ENCODE measurements at regions not wholly inside any gene's neighbourhood (a gene's known extent, or its start where the extent isn't known, plus 50 kb on each side); places are given as distances from the start of the nearest gene placed in this dataset.

DNA sequence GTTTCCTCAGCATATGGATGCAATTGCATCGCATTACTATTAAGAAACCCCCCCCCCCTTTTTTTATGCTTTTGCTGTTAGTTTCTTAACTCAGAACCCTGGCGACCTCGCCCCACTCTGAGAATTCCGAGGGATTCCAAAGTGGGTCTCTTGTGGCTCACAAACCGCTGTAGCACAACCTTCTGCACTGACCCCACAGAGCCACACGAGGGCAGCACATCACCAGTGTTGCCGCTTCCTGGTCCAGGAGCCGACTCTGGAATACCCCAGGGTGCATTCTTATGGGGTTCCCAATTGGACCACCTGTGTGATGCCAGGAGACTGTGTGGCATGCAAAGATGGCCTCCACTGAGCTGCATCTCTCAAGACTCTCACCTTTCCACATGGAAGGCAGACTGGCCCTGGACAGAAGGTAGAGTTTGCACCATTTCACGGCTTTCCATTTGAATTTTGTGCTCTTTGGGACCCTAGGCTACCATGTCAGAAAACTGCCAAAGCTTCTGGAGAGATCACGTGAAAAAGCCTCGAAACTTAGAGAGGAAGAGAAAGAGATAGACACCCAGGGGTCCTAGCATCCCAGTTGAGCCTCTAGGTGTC is 432.7 kb upstream of the ASIC2 start:
- ChIA-PET CTCF (no interaction called here), POLR2A (no interaction called here)
- Mint-ChIP-seq H3K36me3 (ENCODE audit: low read depth) (no peaks in the 10 kb centered on the region), H3K4me3 (no peak overlapping the region), H3K27ac (no peak overlapping the region), H3K9me3 (no peaks in the 10 kb centered on the region), H3K27me3 (peaks cover 15% of the 10 kb centered on the region), H3K4me1 (no peaks in the 10 kb centered on the region)
- ATAC-seq (ENCODE audit: low read depth), result no peak
- intact Hi-C loops (cut with micrococcal nuclease), result no loop called here
- no peak for DNase-seq
- TF ChIP-seq, protein P1, sequence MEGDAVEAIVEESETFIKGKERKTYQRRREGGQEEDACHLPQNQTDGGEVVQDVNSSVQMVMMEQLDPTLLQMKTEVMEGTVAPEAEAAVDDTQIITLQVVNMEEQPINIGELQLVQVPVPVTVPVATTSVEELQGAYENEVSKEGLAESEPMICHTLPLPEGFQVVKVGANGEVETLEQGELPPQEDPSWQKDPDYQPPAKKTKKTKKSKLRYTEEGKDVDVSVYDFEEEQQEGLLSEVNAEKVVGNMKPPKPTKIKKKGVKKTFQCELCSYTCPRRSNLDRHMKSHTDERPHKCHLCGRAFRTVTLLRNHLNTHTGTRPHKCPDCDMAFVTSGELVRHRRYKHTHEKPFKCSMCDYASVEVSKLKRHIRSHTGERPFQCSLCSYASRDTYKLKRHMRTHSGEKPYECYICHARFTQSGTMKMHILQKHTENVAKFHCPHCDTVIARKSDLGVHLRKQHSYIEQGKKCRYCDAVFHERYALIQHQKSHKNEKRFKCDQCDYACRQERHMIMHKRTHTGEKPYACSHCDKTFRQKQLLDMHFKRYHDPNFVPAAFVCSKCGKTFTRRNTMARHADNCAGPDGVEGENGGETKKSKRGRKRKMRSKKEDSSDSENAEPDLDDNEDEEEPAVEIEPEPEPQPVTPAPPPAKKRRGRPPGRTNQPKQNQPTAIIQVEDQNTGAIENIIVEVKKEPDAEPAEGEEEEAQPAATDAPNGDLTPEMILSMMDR (IDR thresholded peaks at IDR 0.05), result no peak

DNA sequence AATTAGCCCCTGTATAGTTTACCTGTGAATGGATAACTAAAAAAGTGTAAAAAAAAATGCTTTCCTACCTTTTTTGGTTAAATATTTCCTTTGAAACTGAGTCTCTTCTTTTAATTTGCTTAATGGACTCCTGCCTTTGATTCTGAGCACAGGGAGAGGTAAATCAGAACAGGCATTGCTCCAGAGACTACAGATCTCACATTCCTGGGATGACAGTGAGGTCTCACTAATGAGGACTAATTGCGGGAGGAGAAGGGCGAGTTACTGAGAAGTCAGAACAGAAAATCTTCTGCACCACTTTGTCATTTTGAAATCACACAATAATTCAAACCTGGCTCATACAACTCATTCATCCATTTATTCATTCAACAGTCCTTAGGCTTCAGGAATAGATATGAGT is 437.0 kb upstream of the ASIC2 start:
- Mint-ChIP-seq H3K27ac (no peak overlapping the region), H3K9me3 (no peaks in the 10 kb centered on the region), H3K4me1 (no peaks in the 10 kb centered on the region), H3K36me3 (ENCODE audit: low read depth) (no peaks in the 10 kb centered on the region), H3K4me3 (no peak overlapping the region), H3K27me3 (peaks cover 14% of the 10 kb centered on the region)
- DNase-seq (no peak), ATAC-seq (ENCODE audit: low read depth) (no peak)
- intact Hi-C loops (cut with micrococcal nuclease), result no loop called here
- TF ChIP-seq, protein P1 (IDR thresholded peaks at IDR 0.05), result no peak
- ChIA-PET POLR2A (no interaction called here), CTCF (no interaction called here)

DNA sequence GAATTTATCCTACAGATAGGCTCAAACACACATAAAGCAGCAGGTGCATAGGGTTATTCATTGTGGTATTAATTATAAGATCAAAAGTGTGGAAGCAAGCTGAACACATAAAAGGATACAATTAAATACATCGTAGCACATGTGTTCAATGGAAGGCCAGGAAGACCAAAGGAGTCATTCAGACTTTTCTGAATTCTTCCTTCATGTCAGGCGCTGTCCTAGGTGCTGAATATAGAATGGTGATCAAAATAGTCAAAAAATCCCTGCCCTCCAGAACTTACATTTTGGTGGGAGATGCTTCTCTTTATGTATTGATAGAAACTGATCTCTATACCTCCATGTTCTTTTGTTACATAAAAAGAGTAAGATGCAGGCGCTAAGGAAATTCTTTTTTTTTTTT is 439.0 kb upstream of the ASIC2 start:
- Mint-ChIP-seq H3K9me3 (no peaks in the 10 kb centered on the region), H3K4me1 (no peaks in the 10 kb centered on the region), H3K36me3 (ENCODE audit: low read depth) (no peaks in the 10 kb centered on the region), H3K27me3 (peaks cover 8% of the 10 kb centered on the region), H3K4me3 (no peak overlapping the region), H3K27ac (no peak overlapping the region)
- no peak for ATAC-seq (ENCODE audit: low read depth)
- CTCF ChIA-PET, result no interaction called here
- TF ChIP-seq, protein P1 (IDR thresholded peaks at IDR 0.05), result no peak
- intact Hi-C loops (cut with micrococcal nuclease), result no loop called here
- no peak for DNase-seq
- POLR2A ChIA-PET, result no interaction called here

DNA sequence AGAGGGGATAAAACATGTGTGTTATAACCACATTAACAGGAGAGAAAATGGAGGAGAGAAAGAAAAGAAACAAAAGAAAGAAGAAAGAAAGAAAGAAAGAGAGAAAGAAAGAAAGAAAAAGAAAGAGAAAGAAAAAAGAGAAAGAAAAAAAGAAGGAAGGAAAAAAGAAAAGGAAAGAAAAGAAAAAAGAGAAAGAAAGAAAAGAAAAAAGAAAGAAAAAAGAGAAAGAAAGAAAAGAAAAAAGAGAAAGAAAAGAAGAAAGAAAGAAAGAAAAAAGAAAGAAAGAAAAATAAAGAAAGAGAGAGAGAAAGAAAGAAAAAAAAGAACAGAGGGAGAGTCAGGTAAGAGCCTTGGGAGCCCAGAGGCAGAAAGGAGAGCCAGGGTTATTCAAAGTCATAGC is 446.6 kb upstream of the ASIC2 start:
- Mint-ChIP-seq H3K36me3 (ENCODE audit: low read depth) (no peaks in the 10 kb centered on the region), H3K27me3 (peaks cover 11% of the 10 kb centered on the region), H3K27ac (no peak overlapping the region), H3K4me1 (no peaks in the 10 kb centered on the region), H3K4me3 (no peak overlapping the region), H3K9me3 (no peaks in the 10 kb centered on the region)
- intact Hi-C loops (cut with micrococcal nuclease), result no loop called here
- ATAC-seq (ENCODE audit: low read depth) (no peak), DNase-seq (no peak)
- POLR2A ChIA-PET, result no interaction called here
- CTCF ChIA-PET, result no interaction called here
- TF ChIP-seq, protein P1 (IDR thresholded peaks at IDR 0.05), result no peak

DNA sequence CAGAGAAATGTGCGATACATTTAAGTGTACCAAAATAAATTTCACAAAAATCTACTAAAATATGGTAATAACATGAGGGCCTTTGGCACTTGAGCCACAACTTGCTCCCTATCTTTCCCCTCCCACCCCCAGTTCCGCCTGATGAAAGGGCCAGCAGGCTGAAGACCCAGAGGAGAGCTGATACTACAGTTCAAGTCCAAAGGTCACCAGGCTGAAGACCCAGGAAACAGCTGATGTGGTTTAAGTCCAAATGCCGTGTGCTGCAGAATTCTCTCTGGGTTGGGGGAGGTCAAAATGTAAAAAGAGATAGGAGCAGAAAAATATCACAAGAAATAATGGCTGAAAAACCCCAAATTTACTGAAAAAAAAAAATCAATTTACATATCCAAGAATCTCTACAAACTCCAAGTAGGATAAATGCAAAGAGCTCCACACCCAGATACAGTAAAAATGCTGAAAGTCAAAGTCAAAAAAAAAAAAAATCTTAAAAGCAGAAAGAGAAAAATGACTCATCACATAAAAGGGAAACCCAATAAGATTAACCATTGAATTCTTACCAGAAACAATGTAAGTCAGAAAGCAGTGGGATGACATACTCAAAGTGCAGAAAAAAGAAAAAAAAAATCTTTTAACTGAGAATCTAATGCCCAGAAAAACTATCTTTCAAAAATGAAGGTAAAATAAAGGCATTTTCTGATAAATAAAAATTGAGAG is 452.1 kb upstream of the ASIC2 start:
- ChIA-PET POLR2A (no interaction called here), CTCF (no interaction called here)
- H3K4me3 Mint-ChIP-seq, result no peak overlapping the region
- no peaks in the 10 kb centered on the region for H3K9me3 Mint-ChIP-seq
- no peaks in the 10 kb centered on the region for H3K4me1 Mint-ChIP-seq
- DNase-seq (no peak), ATAC-seq (ENCODE audit: low read depth) (no peak)
- TF ChIP-seq, protein P1 (IDR thresholded peaks at IDR 0.05), result no peak
- H3K36me3 Mint-ChIP-seq (ENCODE audit: low read depth), result no peaks in the 10 kb centered on the region
- H3K27me3 Mint-ChIP-seq, result peaks cover 10% of the 10 kb centered on the region
- intact Hi-C loops (cut with micrococcal nuclease), result no loop called here
- H3K27ac Mint-ChIP-seq, result no peak overlapping the region

Data from activated B cell treated with CpG ODN at 0.5 μM for 24 hours (primary cell).